ENCODE measurements at regions not wholly inside any gene's neighbourhood (a gene's known extent, or its start where the extent isn't known, plus 50 kb on each side); places are given as distances from the start of the nearest gene placed in this dataset.

GRCh38 chr10:108789336-108789735, 1134.0 kb downstream of the XPNPEP1 start:
- no peak for TF ChIP-seq CTCF (IDR thresholded peaks at IDR 0.05)

- no peak for TF ChIP-seq CTCF (IDR thresholded peaks at IDR 0.05)
Observed at GRCh38 chr10:108788891-108789290, 1134.4 kb downstream of the XPNPEP1 start.

- TF ChIP-seq CTCF (IDR thresholded peaks at IDR 0.05), result no peak
Observed at GRCh38 chr10:108787932-108788331, 1135.4 kb downstream of the XPNPEP1 start.

- TF ChIP-seq CTCF (IDR thresholded peaks at IDR 0.05), result no peak
Observed at GRCh38 chr10:108785011-108785410, 1138.3 kb downstream of the XPNPEP1 start.

- TF ChIP-seq CTCF (IDR thresholded peaks at IDR 0.05), result no peak
Observed at GRCh38 chr10:108784534-108784933, 1138.8 kb downstream of the XPNPEP1 start.

GRCh38 chr10:108783897-108784296, 1139.4 kb downstream of the XPNPEP1 start:
- peak; percentile 48; the same call in 1 of the 2 replicates for TF ChIP-seq CTCF (IDR thresholded peaks at IDR 0.05)

GRCh38 chr10:108782411-108782810, 1140.9 kb downstream of the XPNPEP1 start:
- TF ChIP-seq CTCF (IDR thresholded peaks at IDR 0.05), result no peak

GRCh38 chr10:108779501-108779900, 1143.8 kb downstream of the XPNPEP1 start:
- TF ChIP-seq CTCF (IDR thresholded peaks at IDR 0.05), result no peak
